Activated CD8-positive, alpha-beta T cell treated with anti-CD3 and anti-CD28 coated beads for 36 hours (primary cell): ENCODE measurements at regions not wholly inside any gene's neighbourhood (a gene's known extent, or its start where the extent isn't known, plus 50 kb on each side); places are given as distances from the start of the nearest gene placed in this dataset.

Experiments used
- ATAC-seq: fragments of 200-7000 bp; cut with Tn5 transposase; one replicate; pipeline ENCODE4 v1.10.0; 2021; ENCODE audit warnings: mild to moderate bottlenecking, moderate library complexity
- CTCF ChIA-PET: fragments of 350-600 bp; sonication (Branson Sonifier 250); formaldehyde crosslinking; loops from one replicate; lab custom pipeline; 2021; ENCODE audit warnings: antibody characterized with exemption; lab: Charles Lee
- POLR2A ChIA-PET: fragments of 350-600 bp; sonication (Branson Sonifier 250); formaldehyde crosslinking; loops from one replicate; lab custom pipeline; 2021; ENCODE audit warnings: antibody characterized with exemption; lab: Charles Lee
- DNase-seq: peaks from one replicate; pipeline ENCODE4 v3.0.0-alpha.2; 2020
- H3K27ac Mint-ChIP-seq: one replicate; pipeline ENCODE4 v1.8.0; 2021; ENCODE audit warnings: mild to moderate bottlenecking, mixed read lengths
- H3K27me3 Mint-ChIP-seq: one replicate; pipeline ENCODE4 v1.8.0; 2021; ENCODE audit warnings: mixed read lengths
- H3K36me3 Mint-ChIP-seq: one replicate; pipeline ENCODE4 v1.8.0; 2021; ENCODE audit warnings: low read depth, mixed read lengths
- H3K4me1 Mint-ChIP-seq: one replicate; pipeline ENCODE4 v1.8.0; 2021; ENCODE audit warnings: low read depth, mixed read lengths
- H3K4me3 Mint-ChIP-seq: one replicate; pipeline ENCODE4 v1.8.0; 2021; ENCODE audit warnings: mild to moderate bottlenecking, moderate library complexity, mixed read lengths
- H3K9me3 Mint-ChIP-seq: one replicate; pipeline ENCODE4 v1.8.0; 2021; ENCODE audit warnings: mixed read lengths
- CTCF ChIP-seq: fragments of 200-600 bp; IDR thresholded peaks from one replicate; pipeline ENCODE4 v1.8.0; 2022; ENCODE audit warnings: antibody characterized with exemption, mild to moderate bottlenecking
- intact Hi-C: fragments of 100-400 bp; cut with micrococcal nuclease; formaldehyde crosslinking; loops from one replicate; pipeline ENCODE4 v1.10.0; 2022

- DNase-seq: peak; percentile 48
- H3K4me1 Mint-ChIP-seq: peaks cover 34% of the 10 kb centered on the region
- peak overlapping the region; percentile 38 for H3K27ac Mint-ChIP-seq
- H3K4me3 Mint-ChIP-seq: no peak overlapping the region
- no peaks in the 10 kb centered on the region for H3K36me3 Mint-ChIP-seq
- H3K27me3 Mint-ChIP-seq: no peaks in the 10 kb centered on the region
- intact Hi-C loops: no loop called here
- POLR2A ChIA-PET: interaction anchor here (2.3 kb wide), 1 partner anchor 11 kb away, joined by 13 read pairs; no protein-coding TSS in a partner anchor
- CTCF ChIA-PET: interaction anchor here (2.3 to 2.4 kb wide), 2 partner anchors 9 to 11 kb away, joined by 7 to 12 read pairs; no protein-coding TSS in a partner anchor
- ATAC-seq: no peak
- TF ChIP-seq CTCF: no peak
- no peaks in the 10 kb centered on the region for H3K9me3 Mint-ChIP-seq
Measured at GRCh38 chr6:27761391-27761790, 150.8 kb downstream of the OR2B2 start.

GRCh38 chr6:27760464-27760863 is 151.7 kb downstream of the OR2B2 start:
- DNase-seq: no peak
- peaks cover 34% of the 10 kb centered on the region for H3K4me1 Mint-ChIP-seq
- intact Hi-C loops: no loop called here
- H3K27me3 Mint-ChIP-seq: no peaks in the 10 kb centered on the region
- no peak for ATAC-seq
- no peak overlapping the region for H3K27ac Mint-ChIP-seq
- no peaks in the 10 kb centered on the region for H3K9me3 Mint-ChIP-seq
- POLR2A ChIA-PET: interaction anchor here (0.8 to 2.3 kb wide), 3 partner anchors 12 to 627 kb away, joined by 3 to 13 read pairs (median 4); a partner anchor contains a TSS
- CTCF ChIA-PET: interaction anchor here (2.1 to 2.4 kb wide), 3 partner anchors 8 to 12 kb away, joined by 7 to 17 read pairs (median 12); no protein-coding TSS in a partner anchor
- H3K4me3 Mint-ChIP-seq: no peak overlapping the region
- H3K36me3 Mint-ChIP-seq: no peaks in the 10 kb centered on the region
- TF ChIP-seq CTCF: no peak

GRCh38 chr6:27759930-27760329 is 152.3 kb downstream of the OR2B2 start:
- intact Hi-C loops: no loop called here
- ATAC-seq (no peak), DNase-seq (no peak)
- Mint-ChIP-seq H3K9me3 (no peaks in the 10 kb centered on the region), H3K36me3 (no peaks in the 10 kb centered on the region), H3K27me3 (no peaks in the 10 kb centered on the region), H3K4me3 (no peak overlapping the region), H3K27ac (no peak overlapping the region), H3K4me1 (peaks cover 35% of the 10 kb centered on the region)
- no peak for TF ChIP-seq CTCF
- ChIA-PET POLR2A (interaction anchor here (0.8 to 2.3 kb wide), 3 partner anchors 13 to 627 kb away, joined by 3 to 13 read pairs (median 4); a partner anchor contains a TSS), CTCF (interaction anchor here (1.5 to 3.6 kb wide), 4 partner anchors 7 to 37 kb away, joined by 5 to 22 read pairs (median 12); no protein-coding TSS in a partner anchor)

- peaks cover 43% of the 10 kb centered on the region for H3K4me1 Mint-ChIP-seq
- no peak for ATAC-seq
- H3K27ac Mint-ChIP-seq: no peak overlapping the region
- intact Hi-C loops: no loop called here
- ChIA-PET POLR2A (interaction anchor here (1.5 kb wide), 1 partner anchor 52 kb away, joined by 4 read pairs; no protein-coding TSS in a partner anchor), CTCF (interaction anchor here (1.3 to 3.6 kb wide), 4 partner anchors 10 to 38 kb away, joined by 3 to 22 read pairs (median 11); no protein-coding TSS in a partner anchor)
- no peak for DNase-seq
- H3K9me3 Mint-ChIP-seq: no peaks in the 10 kb centered on the region
- H3K27me3 Mint-ChIP-seq: no peaks in the 10 kb centered on the region
- H3K4me3 Mint-ChIP-seq: peak overlapping the region; percentile 79
- H3K36me3 Mint-ChIP-seq: no peaks in the 10 kb centered on the region
- no peak for TF ChIP-seq CTCF
Measured at GRCh38 chr6:27758491-27758890, 153.7 kb downstream of the OR2B2 start.

GRCh38 chr6:27757307-27757706 is 154.9 kb downstream of the OR2B2 start:
- intact Hi-C loops: no loop called here
- H3K27ac Mint-ChIP-seq: peak overlapping the region; percentile 65
- H3K36me3 Mint-ChIP-seq: peaks cover 2% of the 10 kb centered on the region
- no peak for ATAC-seq
- TF ChIP-seq CTCF: no peak
- ChIA-PET CTCF (interaction anchor here (0.7 to 3.6 kb wide), 4 partner anchors 11 to 137 kb away, joined by 3 to 29 read pairs (median 12); no protein-coding TSS in a partner anchor), POLR2A (interaction anchor here (2.3 kb wide), 1 partner anchor 610 kb away, joined by 8 read pairs; a partner anchor contains a TSS)
- H3K27me3 Mint-ChIP-seq: no peaks in the 10 kb centered on the region
- H3K4me1 Mint-ChIP-seq: peaks cover 45% of the 10 kb centered on the region
- peak overlapping the region; percentile 79 for H3K4me3 Mint-ChIP-seq
- H3K9me3 Mint-ChIP-seq: no peaks in the 10 kb centered on the region
- peak; percentile 68 for DNase-seq
